ENCODE measurements at regions not wholly inside any gene's neighbourhood (a gene's known extent, or its start where the extent isn't known, plus 50 kb on each side); places are given as distances from the start of the nearest gene placed in this dataset.

- TF ChIP-seq, protein P1, sequence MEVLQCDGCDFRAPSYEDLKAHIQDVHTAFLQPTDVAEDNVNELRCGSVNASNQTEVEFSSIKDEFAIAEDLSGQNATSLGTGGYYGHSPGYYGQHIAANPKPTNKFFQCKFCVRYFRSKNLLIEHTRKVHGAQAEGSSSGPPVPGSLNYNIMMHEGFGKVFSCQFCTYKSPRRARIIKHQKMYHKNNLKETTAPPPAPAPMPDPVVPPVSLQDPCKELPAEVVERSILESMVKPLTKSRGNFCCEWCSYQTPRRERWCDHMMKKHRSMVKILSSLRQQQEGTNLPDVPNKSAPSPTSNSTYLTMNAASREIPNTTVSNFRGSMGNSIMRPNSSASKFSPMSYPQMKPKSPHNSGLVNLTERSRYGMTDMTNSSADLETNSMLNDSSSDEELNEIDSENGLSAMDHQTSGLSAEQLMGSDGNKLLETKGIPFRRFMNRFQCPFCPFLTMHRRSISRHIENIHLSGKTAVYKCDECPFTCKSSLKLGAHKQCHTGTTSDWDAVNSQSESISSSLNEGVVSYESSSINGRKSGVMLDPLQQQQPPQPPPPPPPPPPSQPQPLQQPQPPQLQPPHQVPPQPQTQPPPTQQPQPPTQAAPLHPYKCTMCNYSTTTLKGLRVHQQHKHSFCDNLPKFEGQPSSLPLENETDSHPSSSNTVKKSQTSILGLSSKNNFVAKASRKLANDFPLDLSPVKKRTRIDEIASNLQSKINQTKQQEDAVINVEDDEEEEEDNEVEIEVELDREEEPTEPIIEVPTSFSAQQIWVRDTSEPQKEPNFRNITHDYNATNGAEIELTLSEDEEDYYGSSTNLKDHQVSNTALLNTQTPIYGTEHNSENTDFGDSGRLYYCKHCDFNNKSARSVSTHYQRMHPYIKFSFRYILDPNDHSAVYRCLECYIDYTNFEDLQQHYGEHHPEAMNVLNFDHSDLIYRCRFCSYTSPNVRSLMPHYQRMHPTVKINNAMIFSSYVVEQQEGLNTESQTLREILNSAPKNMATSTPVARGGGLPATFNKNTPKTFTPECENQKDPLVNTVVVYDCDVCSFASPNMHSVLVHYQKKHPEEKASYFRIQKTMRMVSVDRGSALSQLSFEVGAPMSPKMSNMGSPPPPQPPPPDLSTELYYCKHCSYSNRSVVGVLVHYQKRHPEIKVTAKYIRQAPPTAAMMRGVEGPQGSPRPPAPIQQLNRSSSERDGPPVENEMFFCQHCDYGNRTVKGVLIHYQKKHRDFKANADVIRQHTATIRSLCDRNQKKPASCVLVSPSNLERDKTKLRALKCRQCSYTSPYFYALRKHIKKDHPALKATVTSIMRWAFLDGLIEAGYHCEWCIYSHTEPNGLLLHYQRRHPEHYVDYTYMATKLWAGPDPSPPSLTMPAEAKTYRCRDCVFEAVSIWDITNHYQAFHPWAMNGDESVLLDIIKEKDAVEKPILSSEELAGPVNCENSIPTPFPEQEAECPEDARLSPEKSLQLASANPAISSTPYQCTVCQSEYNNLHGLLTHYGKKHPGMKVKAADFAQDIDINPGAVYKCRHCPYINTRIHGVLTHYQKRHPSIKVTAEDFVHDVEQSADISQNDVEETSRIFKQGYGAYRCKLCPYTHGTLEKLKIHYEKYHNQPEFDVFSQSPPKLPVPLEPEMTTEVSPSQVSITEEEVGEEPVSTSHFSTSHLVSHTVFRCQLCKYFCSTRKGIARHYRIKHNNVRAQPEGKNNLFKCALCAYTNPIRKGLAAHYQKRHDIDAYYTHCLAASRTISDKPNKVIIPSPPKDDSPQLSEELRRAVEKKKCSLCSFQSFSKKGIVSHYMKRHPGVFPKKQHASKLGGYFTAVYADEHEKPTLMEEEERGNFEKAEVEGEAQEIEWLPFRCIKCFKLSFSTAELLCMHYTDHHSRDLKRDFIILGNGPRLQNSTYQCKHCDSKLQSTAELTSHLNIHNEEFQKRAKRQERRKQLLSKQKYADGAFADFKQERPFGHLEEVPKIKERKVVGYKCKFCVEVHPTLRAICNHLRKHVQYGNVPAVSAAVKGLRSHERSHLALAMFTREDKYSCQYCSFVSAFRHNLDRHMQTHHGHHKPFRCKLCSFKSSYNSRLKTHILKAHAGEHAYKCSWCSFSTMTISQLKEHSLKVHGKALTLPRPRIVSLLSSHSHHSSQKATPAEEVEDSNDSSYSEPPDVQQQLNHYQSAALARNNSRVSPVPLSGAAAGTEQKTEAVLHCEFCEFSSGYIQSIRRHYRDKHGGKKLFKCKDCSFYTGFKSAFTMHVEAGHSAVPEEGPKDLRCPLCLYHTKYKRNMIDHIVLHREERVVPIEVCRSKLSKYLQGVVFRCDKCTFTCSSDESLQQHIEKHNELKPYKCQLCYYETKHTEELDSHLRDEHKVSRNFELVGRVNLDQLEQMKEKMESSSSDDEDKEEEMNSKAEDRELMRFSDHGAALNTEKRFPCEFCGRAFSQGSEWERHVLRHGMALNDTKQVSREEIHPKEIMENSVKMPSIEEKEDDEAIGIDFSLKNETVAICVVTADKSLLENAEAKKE (CRISPR knock-in tag; IDR thresholded peaks at IDR 0.05), result no peak
- TF ChIP-seq, protein P2, sequence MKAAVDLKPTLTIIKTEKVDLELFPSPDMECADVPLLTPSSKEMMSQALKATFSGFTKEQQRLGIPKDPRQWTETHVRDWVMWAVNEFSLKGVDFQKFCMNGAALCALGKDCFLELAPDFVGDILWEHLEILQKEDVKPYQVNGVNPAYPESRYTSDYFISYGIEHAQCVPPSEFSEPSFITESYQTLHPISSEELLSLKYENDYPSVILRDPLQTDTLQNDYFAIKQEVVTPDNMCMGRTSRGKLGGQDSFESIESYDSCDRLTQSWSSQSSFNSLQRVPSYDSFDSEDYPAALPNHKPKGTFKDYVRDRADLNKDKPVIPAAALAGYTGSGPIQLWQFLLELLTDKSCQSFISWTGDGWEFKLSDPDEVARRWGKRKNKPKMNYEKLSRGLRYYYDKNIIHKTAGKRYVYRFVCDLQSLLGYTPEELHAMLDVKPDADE (IDR thresholded peaks at IDR 0.05), result no peak
- TF ChIP-seq EZH2 (IDR thresholded peaks at IDR 0.05; ENCODE audit: low read depth, unreplicated experiment) (no peak), POLR2AphosphoS5 (IDR thresholded peaks at IDR 0.05; ENCODE audit: low read depth) (no peak), REST (IDR thresholded peaks at IDR 0.05; ENCODE audit: unreplicated experiment) (no peak), ZNF114 (CRISPR knock-in tag; IDR thresholded peaks at IDR 0.05) (no peak), JUNB (IDR thresholded peaks at IDR 0.05; ENCODE audit: unreplicated experiment) (no peak), CTCF (conservative IDR thresholded peaks at IDR 0.05; ENCODE audit: low read depth in 2 of 2) (no peak), CREB1 (CRISPR knock-in tag; IDR thresholded peaks at IDR 0.05; ENCODE audit: low read depth) (no peak)
Measured at GRCh38 chr13:57946361-57946760, 314.8 kb downstream of the PCDH17 start (continued).

Measured in GM23338 (cell line).